ENCODE measurements at regions not wholly inside any gene's neighbourhood (a gene's known extent, or its start where the extent isn't known, plus 50 kb on each side); places are given as distances from the start of the nearest gene placed in this dataset.

- Histone ChIP-seq H3K4me3 (ENCODE audit: low read depth, low read length) (no peak overlapping the region), H3K9me3 (ENCODE audit: control insufficient read depth, insufficient read depth, low read length) (no peaks in the 10 kb centered on the region), H3K27ac (ENCODE audit: low read depth, low read length) (no peak overlapping the region), H3K27me3 (ENCODE audit: control insufficient read depth, insufficient read depth, low read length) (no peaks in the 10 kb centered on the region)
- POLR2A ChIA-PET, result no interaction called here
- TF ChIP-seq CTCF (IDR thresholded peaks at IDR 0.05; ENCODE audit: low read depth, low read length), result no peak
- no peak for DNase-seq (ENCODE audit: low read depth, low spot score)
- CTCF ChIA-PET, result no interaction called here
Measured at GRCh38 chr3:178260887-178261565, 275.2 kb upstream of the KCNMB2 start.

DNA sequence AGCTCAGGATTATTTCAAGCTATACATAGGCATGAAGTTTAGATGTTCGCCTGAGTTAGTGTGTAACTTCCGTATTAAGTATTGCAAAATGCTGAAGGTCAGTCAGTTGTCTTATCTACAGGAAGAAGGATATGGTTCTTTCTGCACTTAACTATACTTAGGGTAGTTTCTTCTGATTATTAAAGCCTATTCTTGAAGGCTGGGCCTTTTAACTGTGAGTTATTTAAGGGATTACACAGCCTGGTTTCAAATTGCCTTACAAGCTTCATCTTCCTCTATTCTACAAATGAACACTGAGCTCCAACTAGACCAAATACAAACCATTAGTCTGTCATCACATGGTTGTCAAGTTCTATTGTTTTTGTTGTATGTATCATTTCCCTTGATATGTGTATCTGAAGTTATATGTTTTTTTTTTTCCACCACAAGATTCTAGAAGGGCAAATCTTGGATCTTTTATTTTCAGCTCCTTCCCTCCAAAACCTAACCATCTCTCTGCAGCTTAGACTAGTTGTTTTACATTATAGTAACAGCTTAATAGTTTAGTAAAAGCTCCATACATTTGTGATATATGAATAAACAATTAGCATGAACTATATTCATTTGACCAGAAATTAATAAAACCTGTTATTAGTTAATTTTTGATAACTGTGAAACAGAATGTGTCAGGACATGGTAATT lies 272.9 kb upstream of the KCNMB2 start:
- no peak overlapping the region for H3K27ac ChIP-seq (ENCODE audit: low read depth, low read length)
- no peaks in the 10 kb centered on the region for H3K27me3 ChIP-seq (ENCODE audit: control insufficient read depth, insufficient read depth, low read length)
- H3K9me3 ChIP-seq (ENCODE audit: control insufficient read depth, insufficient read depth, low read length), result no peaks in the 10 kb centered on the region
- ChIA-PET CTCF (interaction anchor here (0.5 to 0.6 kb wide), 2 partner anchors 20 to 63 kb away, joined by 3 to 4 read pairs; no protein-coding TSS in a partner anchor), POLR2A (no interaction called here)
- no peak overlapping the region for H3K4me3 ChIP-seq (ENCODE audit: low read depth, low read length)
- no peak for DNase-seq (ENCODE audit: low read depth, low spot score)
- no peak for TF ChIP-seq CTCF (IDR thresholded peaks at IDR 0.05; ENCODE audit: low read depth, low read length)

- Histone ChIP-seq H3K4me3 (ENCODE audit: low read depth, low read length) (no peak overlapping the region), H3K27ac (ENCODE audit: low read depth, low read length) (no peak overlapping the region), H3K27me3 (ENCODE audit: control insufficient read depth, insufficient read depth, low read length) (no peaks in the 10 kb centered on the region), H3K9me3 (ENCODE audit: control insufficient read depth, insufficient read depth, low read length) (no peaks in the 10 kb centered on the region)
- CTCF ChIA-PET, result no interaction called here
- TF ChIP-seq CTCF (IDR thresholded peaks at IDR 0.05; ENCODE audit: low read depth, low read length), result no peak
- POLR2A ChIA-PET, result no interaction called here
- no peak for DNase-seq (ENCODE audit: low read depth, low spot score)
Measured at GRCh38 chr3:178267158-178267844, 268.9 kb upstream of the KCNMB2 start.

DNA sequence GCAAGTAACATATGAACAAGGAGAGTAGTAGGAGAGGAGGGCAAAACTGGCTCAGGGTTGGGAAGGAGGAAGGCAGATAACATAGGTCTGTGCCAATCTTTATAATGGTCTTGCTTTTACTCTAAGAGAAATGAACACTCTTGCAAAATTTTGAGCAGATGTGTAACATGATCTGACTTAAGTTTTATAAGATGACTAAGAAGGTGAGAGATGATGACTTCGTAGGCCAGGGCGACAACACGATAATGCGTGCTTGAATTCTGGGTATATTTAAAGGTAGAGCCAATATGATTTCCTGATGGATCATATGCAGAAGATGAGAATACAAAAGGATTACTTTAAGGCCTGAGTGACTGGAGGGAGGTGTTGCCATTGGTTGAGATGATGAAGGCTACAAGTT lies 265.4 kb upstream of the KCNMB2 start:
- H3K4me3 ChIP-seq (ENCODE audit: low read depth, low read length), result no peak overlapping the region
- no peaks in the 10 kb centered on the region for H3K27me3 ChIP-seq (ENCODE audit: control insufficient read depth, insufficient read depth, low read length)
- no peak overlapping the region for H3K27ac ChIP-seq (ENCODE audit: low read depth, low read length)
- no peak for DNase-seq (ENCODE audit: low read depth, low spot score)
- CTCF ChIA-PET, result no interaction called here
- no peak for TF ChIP-seq CTCF (IDR thresholded peaks at IDR 0.05; ENCODE audit: low read depth, low read length)
- POLR2A ChIA-PET, result no interaction called here
- no peaks in the 10 kb centered on the region for H3K9me3 ChIP-seq (ENCODE audit: control insufficient read depth, insufficient read depth, low read length)
